ENCODE measurements at regions not wholly inside any gene's neighbourhood (a gene's known extent, or its start where the extent isn't known, plus 50 kb on each side); places are given as distances from the start of the nearest gene placed in this dataset.

DNA sequence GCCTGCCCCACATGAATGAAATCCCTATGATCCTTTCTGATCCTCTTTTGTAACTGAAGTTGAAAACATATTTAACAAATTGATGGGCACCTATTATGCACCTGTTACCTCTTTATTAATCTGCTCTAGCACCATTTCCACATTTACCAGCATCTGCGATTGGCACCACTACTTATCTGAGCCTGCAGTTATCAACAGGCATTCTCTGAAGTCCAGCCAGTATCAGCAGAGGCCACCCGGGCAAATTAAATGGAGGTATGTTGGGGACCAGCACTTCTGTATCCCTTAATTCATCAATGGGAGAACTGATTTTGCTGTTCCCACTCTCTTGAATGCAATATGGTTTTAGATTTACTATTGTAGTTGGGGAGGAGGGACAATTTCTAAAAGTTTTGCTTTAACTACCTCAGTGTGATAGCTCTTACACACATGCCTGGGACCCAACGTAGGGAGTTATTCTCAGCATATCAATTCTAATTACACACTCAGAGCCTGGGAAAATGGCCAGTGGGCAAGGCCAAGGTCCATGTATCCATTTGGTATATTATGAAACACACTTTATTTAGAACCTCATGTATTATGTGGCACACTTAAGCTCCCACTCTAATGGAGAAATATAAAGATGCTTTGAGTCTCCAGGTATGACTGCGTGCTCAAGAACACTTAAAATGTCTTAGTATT lies 1927.1 kb upstream of the PCDH7 start:
- TF ChIP-seq, protein P1, sequence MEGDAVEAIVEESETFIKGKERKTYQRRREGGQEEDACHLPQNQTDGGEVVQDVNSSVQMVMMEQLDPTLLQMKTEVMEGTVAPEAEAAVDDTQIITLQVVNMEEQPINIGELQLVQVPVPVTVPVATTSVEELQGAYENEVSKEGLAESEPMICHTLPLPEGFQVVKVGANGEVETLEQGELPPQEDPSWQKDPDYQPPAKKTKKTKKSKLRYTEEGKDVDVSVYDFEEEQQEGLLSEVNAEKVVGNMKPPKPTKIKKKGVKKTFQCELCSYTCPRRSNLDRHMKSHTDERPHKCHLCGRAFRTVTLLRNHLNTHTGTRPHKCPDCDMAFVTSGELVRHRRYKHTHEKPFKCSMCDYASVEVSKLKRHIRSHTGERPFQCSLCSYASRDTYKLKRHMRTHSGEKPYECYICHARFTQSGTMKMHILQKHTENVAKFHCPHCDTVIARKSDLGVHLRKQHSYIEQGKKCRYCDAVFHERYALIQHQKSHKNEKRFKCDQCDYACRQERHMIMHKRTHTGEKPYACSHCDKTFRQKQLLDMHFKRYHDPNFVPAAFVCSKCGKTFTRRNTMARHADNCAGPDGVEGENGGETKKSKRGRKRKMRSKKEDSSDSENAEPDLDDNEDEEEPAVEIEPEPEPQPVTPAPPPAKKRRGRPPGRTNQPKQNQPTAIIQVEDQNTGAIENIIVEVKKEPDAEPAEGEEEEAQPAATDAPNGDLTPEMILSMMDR (IDR thresholded peaks at IDR 0.05), result no peak
- TF ChIP-seq, protein P2, sequence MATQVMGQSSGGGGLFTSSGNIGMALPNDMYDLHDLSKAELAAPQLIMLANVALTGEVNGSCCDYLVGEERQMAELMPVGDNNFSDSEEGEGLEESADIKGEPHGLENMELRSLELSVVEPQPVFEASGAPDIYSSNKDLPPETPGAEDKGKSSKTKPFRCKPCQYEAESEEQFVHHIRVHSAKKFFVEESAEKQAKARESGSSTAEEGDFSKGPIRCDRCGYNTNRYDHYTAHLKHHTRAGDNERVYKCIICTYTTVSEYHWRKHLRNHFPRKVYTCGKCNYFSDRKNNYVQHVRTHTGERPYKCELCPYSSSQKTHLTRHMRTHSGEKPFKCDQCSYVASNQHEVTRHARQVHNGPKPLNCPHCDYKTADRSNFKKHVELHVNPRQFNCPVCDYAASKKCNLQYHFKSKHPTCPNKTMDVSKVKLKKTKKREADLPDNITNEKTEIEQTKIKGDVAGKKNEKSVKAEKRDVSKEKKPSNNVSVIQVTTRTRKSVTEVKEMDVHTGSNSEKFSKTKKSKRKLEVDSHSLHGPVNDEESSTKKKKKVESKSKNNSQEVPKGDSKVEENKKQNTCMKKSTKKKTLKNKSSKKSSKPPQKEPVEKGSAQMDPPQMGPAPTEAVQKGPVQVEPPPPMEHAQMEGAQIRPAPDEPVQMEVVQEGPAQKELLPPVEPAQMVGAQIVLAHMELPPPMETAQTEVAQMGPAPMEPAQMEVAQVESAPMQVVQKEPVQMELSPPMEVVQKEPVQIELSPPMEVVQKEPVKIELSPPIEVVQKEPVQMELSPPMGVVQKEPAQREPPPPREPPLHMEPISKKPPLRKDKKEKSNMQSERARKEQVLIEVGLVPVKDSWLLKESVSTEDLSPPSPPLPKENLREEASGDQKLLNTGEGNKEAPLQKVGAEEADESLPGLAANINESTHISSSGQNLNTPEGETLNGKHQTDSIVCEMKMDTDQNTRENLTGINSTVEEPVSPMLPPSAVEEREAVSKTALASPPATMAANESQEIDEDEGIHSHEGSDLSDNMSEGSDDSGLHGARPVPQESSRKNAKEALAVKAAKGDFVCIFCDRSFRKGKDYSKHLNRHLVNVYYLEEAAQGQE (IDR thresholded peaks at IDR 0.05; ENCODE audit: insufficient read depth in 1 of 2, low read depth in 2 of 2, low read length in 1 of 2), result no peak
- no peak for TF ChIP-seq POLR2AphosphoS5 (IDR thresholded peaks at IDR 0.05; ENCODE audit: low read depth, low read length)

Measured in Panc1 (cell line).